Upper lobe of left lung (tissue), 6 donors: ENCODE measurements at regions not wholly inside any gene's neighbourhood (a gene's known extent, or its start where the extent isn't known, plus 50 kb on each side); places are given as distances from the start of the nearest gene placed in this dataset.

Experiments
- ATAC-seq, 2 donors: fragments of 200-7000 bp; cut with Tn5 transposase; one replicate each; pipeline ENCODE4 v1.9.1; 2022; ENCODE audit warnings: mild to moderate bottlenecking in 2 of 2, moderate library complexity in 2 of 2; ENCODE audit not compliant: low FRiP score in 2 of 2
- DNase-seq, 2 donors: peaks; one replicate each; pipeline ENCODE4 v3.0.0-alpha.2; 2019 to 2020
- H3K27ac ChIP-seq, 4 donors: fragments of 200-600 bp; sonication (generic); one replicate each; pipeline ENCODE4 v1.5.1; 2016 to 2019
- H3K27me3 ChIP-seq, 4 donors: fragments of 200-600 bp; sonication (generic); one replicate each; pipeline ENCODE4 v1.5.1; 2017 to 2019
- H3K36me3 ChIP-seq, 4 donors: fragments of 200-600 bp; sonication (generic); one replicate each; pipeline ENCODE4 v1.5.1; 2016 to 2019
- H3K4me1 ChIP-seq, 4 donors: fragments of 200-600 bp; sonication (generic); one replicate each; pipeline ENCODE4 v1.5.1; 2018 to 2019
- H3K4me3 ChIP-seq, 4 donors: fragments of 200-600 bp; sonication (generic); one replicate each; pipeline ENCODE4 v1.5.1; 2017 to 2019; ENCODE audit warnings: mild to moderate bottlenecking in 2 of 4, moderate library complexity in 1 of 4
- H3K9me3 ChIP-seq, 4 donors: fragments of 200-600 bp; sonication (generic); one replicate each; pipeline ENCODE4 v1.5.1; 2018 to 2019
- CTCF ChIP-seq, 6 experiments: fragments of 450-650 bp in 4 of 6; fragments of 200-600 bp in 2 of 6; sonication (generic) in 2 of 6; IDR thresholded peaks; one replicate each; pipeline ENCODE4 v1.5.1; 2016 to 2019; ENCODE audit warnings: antibody characterized with exemption in 6 of 6
- EP300 ChIP-seq, 4 donors: sonication (generic); formaldehyde crosslinking; IDR thresholded peaks; one replicate each; pipeline ENCODE4 v1.5.1; 2017; ENCODE audit warnings: antibody characterized with exemption in 4 of 4, control low read depth in 2 of 4
- POLR2A ChIP-seq, 4 donors: fragments of 450-650 bp; IDR thresholded peaks; one replicate each; pipeline ENCODE4 v1.5.1; 2016 to 2017; ENCODE audit warnings: antibody characterized with exemption in 4 of 4, mild to moderate bottlenecking in 2 of 4
- POLR2AphosphoS5 ChIP-seq, 2 donors: sonication (generic); formaldehyde crosslinking; IDR thresholded peaks; one replicate each; pipeline ENCODE4 v1.5.1; 2017; ENCODE audit warnings: antibody characterized with exemption in 2 of 2
- WGBS, 2 donors: methylation state at CpG; one replicate each; pipeline ENCODE4 v1.1.5; 2017 to 2018; 5-methylcytosine and 5-hydroxymethylcytosine counted together
- donor health status: DM: no; HTN: no; CAD: no; lungs with moderate emphysema.
- donor health status: DM: no; HTN: yes; CAD: no; lungs with severe emphysema.

DNA sequence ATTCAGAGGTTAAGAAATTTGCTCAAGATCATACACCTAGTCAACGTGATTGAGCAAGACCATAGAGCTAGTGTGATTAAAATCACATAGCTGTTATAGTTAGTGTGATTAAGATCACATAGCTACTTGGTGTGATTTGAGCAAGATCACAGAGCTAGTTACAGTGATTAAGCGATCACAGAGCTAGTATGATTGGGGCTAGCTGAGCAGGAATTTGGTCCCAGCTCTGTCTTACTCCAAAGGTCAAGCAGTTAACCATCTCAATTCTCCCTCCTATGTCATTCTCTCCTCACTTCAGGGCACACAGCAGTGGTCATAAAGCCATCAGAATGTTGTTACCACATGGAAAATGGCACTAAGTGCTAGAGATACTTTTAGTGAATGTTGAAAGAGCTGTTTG lies 158.2 kb downstream of the SPTSSA start:
- Histone ChIP-seq H3K36me3 (no peaks in the 10 kb centered on the region), H3K4me1 (no peaks in the 10 kb centered on the region), H3K4me3 (no peak overlapping the region), H3K27ac (no peak overlapping the region), H3K9me3 (no peaks in the 10 kb centered on the region), H3K27me3 (no peaks in the 10 kb centered on the region)
- DNase-seq = no peak
- 84 to 86% methylated on average over 2 of the region's 2 CpGs for WGBS, 2 donors
- TF ChIP-seq POLR2A (IDR thresholded peaks at IDR 0.05) (no peak), POLR2AphosphoS5 (IDR thresholded peaks at IDR 0.05) (no peak), CTCF (IDR thresholded peaks at IDR 0.05) (no peak), EP300 (IDR thresholded peaks at IDR 0.05) (no peak)
- ATAC-seq = no peak

DNA sequence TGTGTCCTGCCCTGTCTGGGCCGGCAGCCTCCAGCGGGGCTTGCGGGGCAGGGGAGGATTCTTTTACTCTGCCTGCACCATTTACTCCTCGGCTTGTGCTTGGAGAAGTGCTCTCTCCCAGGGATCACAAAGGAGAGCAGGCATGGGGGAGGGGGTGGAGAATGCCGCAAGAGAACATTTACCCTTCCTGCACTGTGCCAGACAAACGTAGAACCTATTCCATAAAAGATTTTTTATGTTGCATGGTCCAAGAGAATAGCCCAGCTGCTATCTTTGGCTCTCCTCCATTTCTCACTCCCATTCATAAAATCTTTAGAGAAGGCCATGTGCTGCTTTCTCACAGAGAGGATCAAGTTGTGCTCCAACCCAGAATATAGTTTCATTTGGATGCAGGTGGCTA lies 159.4 kb downstream of the SPTSSA start:
- no peaks in the 10 kb centered on the region for H3K27me3 ChIP-seq
- 59 to 60% methylated on average over 6 of the region's 6 CpGs for WGBS, 2 donors
- H3K9me3 ChIP-seq = no peaks in the 10 kb centered on the region
- no peak overlapping the region for H3K27ac ChIP-seq
- no peak for TF ChIP-seq CTCF (IDR thresholded peaks at IDR 0.05)
- H3K4me1 ChIP-seq = no peaks in the 10 kb centered on the region
- peak in 1 of 2 donors; percentile 24 for DNase-seq
- no peaks in the 10 kb centered on the region for H3K36me3 ChIP-seq
- no peak for ATAC-seq
- H3K4me3 ChIP-seq = no peak overlapping the region

- Histone ChIP-seq H3K27me3 (no peaks in the 10 kb centered on the region), H3K4me1 (no peaks in the 10 kb centered on the region), H3K27ac (no peak overlapping the region), H3K4me3 (no peak overlapping the region), H3K36me3 (no peaks in the 10 kb centered on the region), H3K9me3 (no peaks in the 10 kb centered on the region)
- 49 to 55% methylated on average over 3 of the region's 3 CpGs for WGBS, 2 donors
- no peak for DNase-seq
- TF ChIP-seq EP300 (IDR thresholded peaks at IDR 0.05) = no peak
- TF ChIP-seq POLR2AphosphoS5 (IDR thresholded peaks at IDR 0.05) = no peak
- TF ChIP-seq CTCF (IDR thresholded peaks at IDR 0.05) = peak in 5 of 6 experiments; percentile 23 to 66 (median 48)
- no peak for TF ChIP-seq POLR2A (IDR thresholded peaks at IDR 0.05)
- ATAC-seq = peak in 1 of 2 donors; percentile 46
Measured at GRCh38 chr14:34300882-34301734, 160.9 kb downstream of the SPTSSA start.

GRCh38 chr14:34300330-34300729 lies 161.7 kb downstream of the SPTSSA start:
- Histone ChIP-seq H3K9me3 (no peaks in the 10 kb centered on the region), H3K27ac (no peak overlapping the region), H3K4me3 (no peak overlapping the region), H3K27me3 (no peaks in the 10 kb centered on the region), H3K36me3 (no peaks in the 10 kb centered on the region), H3K4me1 (no peaks in the 10 kb centered on the region)
- WGBS, 2 donors = 31 to 54% methylated on average over 3 of the region's 3 CpGs
- no peak for ATAC-seq
- DNase-seq = no peak
- no peak for TF ChIP-seq POLR2A (IDR thresholded peaks at IDR 0.05)
- no peak for TF ChIP-seq EP300 (IDR thresholded peaks at IDR 0.05)
- no peak for TF ChIP-seq POLR2AphosphoS5 (IDR thresholded peaks at IDR 0.05)
- no peak for TF ChIP-seq CTCF (IDR thresholded peaks at IDR 0.05)

- DNase-seq = no peak
- Histone ChIP-seq H3K27me3 (no peaks in the 10 kb centered on the region), H3K36me3 (no peaks in the 10 kb centered on the region), H3K4me1 (no peaks in the 10 kb centered on the region), H3K4me3 (no peak overlapping the region), H3K9me3 (no peaks in the 10 kb centered on the region), H3K27ac (no peak overlapping the region)
- WGBS, 2 donors = 64 to 67% methylated on average over 3 of the region's 3 CpGs
- no peak for TF ChIP-seq POLR2AphosphoS5 (IDR thresholded peaks at IDR 0.05)
- no peak for ATAC-seq
Measured at GRCh38 chr14:34299360-34299759, 162.7 kb downstream of the SPTSSA start.
